ENCODE measurements at regions not wholly inside any gene's neighbourhood (a gene's known extent, or its start where the extent isn't known, plus 50 kb on each side); places are given as distances from the start of the nearest gene placed in this dataset.

DNA sequence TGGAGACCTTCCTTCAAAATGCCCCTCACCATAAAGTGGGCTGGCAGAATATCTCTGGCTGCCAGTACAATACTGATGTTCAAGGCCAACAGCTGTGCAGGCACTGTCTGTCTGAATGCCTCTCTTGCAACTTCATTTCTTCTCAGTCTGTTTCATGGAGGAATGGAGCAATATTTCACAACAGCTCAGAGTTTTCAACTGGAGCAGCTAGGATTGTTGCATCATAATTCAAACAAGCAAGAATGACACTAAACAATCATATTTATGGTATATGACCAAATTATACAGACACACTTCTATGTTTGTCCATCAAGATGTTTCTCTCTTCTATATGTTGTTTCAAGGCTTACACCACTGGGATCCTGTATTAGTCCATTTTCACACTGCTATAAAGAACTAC is 444.2 kb downstream of the LRATD1 start:
- TF ChIP-seq, protein P1, sequence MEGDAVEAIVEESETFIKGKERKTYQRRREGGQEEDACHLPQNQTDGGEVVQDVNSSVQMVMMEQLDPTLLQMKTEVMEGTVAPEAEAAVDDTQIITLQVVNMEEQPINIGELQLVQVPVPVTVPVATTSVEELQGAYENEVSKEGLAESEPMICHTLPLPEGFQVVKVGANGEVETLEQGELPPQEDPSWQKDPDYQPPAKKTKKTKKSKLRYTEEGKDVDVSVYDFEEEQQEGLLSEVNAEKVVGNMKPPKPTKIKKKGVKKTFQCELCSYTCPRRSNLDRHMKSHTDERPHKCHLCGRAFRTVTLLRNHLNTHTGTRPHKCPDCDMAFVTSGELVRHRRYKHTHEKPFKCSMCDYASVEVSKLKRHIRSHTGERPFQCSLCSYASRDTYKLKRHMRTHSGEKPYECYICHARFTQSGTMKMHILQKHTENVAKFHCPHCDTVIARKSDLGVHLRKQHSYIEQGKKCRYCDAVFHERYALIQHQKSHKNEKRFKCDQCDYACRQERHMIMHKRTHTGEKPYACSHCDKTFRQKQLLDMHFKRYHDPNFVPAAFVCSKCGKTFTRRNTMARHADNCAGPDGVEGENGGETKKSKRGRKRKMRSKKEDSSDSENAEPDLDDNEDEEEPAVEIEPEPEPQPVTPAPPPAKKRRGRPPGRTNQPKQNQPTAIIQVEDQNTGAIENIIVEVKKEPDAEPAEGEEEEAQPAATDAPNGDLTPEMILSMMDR (IDR thresholded peaks at IDR 0.05; ENCODE audit: low read depth, low read length, poor library complexity, severe bottlenecking): no peak
- TF ChIP-seq EZH2phosphoT487 (IDR thresholded peaks at IDR 0.05; ENCODE audit: borderline replicate concordance, low read length): no peak

Measured in DOHH2 (cell line).